Heart left ventricle (tissue), 13 donors: ENCODE measurements at regions not wholly inside any gene's neighbourhood (a gene's known extent, or its start where the extent isn't known, plus 50 kb on each side); places are given as distances from the start of the nearest gene placed in this dataset.

ENCODE experiments used
- CTCF ChIP-seq, 12 donors: fragments of 200-600 bp; sonication (generic) in 4 of 12; IDR thresholded peaks; one replicate each; pipeline versions ENCODE4 v1.5.0 to v1.8.0; 2018 to 2022; ENCODE audit warnings: antibody characterized with exemption in 12 of 12, mild to moderate bottlenecking in 5 of 12
- POLR2A ChIP-seq, 2 donors: fragments of 450-650 bp; IDR thresholded peaks; one replicate each; pipeline ENCODE4 v1.6.1; 2017; ENCODE audit warnings: antibody characterized with exemption in 2 of 2, mild to moderate bottlenecking in 2 of 2, moderate library complexity in 2 of 2
- donor health status: ischemic (EF 13 %, LVEDD 7.1; RV severe dilation, severe dysfunction).
- donor health status: DM: no; HTN: yes; CAD: no.
- donor health status: DM: no; HTN: no; CAD: no.
- donor health status: ischemic (EF 25% LVEDD 6.9; RV normal size, moderate dysfunction).
- donor health status: ischemic (EF 25% LVEDD 5.7; RV mildly dilated, moderate dysfunction).
- donor health status: ischemic (EF 35%, LVEDD 5.7; RV mildly dilated, moderate dysfunction).
- donor health status: nonischemic (EF 11% LVEDD 7.7; RV severe dilation, severe dysfunction).
- donor health status: DM: yes; HTN: yes; CAD: no.
- donor health status: PGD.
- donor health status: ischemic (EF 29% LVEDD 5.4; RV normal size, mild dysfunction).
- donor health status: nonischemic (EF 23%, LVEDD 6.1; RV moderate dilation, normal function).

- no peak for TF ChIP-seq CTCF (IDR thresholded peaks at IDR 0.05)
- no peak for TF ChIP-seq POLR2A (IDR thresholded peaks at IDR 0.05)
Observed at GRCh38 chr22:27554841-27555456, 246.6 kb downstream of the MN1 start.
